Stimulated activated CD8-positive, alpha-beta memory T cell treated with anti-CD3 and anti-CD28 coated beads, Interleukin-4, amount 100 ng/mL, for 1 hour (primary cell): ENCODE measurements at regions not wholly inside any gene's neighbourhood (a gene's known extent, or its start where the extent isn't known, plus 50 kb on each side); places are given as distances from the start of the nearest gene placed in this dataset.

Experiments used
- DNase-seq, 2 donors: peaks; one replicate each; pipeline ENCODE4 v3.0.0-alpha.2; 2020; ENCODE audit warnings: low read depth in 2 of 2, low spot score in 1 of 2

DNA sequence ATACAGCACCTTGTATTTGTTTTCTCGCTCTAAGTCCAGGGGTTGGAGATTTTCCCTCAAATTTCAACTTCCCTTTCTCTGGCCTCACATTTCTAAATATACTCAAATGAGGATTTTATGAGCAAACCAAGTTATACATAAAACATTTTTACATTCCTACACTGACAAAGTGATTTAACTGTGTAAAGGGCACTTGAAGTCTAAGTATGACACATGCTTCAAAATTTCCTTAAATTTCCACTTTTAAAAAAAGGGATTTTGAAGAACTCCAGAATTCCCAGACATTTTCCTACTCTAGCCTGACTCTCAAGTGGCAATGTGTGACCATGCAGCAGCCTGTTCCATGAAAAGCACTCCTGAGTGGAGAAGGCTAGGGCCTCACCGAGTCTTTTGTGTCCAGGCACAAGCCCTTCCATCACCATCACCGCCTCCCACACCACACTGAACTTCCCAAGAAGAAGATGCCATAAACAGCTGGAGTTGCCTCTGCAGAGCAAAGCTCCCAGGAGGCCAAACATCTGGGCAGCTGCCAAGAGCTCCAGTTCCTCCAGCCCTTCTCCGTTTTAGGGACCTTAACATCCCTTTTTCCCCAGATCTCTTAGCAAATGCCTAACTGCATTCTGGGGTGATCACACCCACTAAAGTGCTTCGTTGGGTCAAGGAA is 68.9 kb downstream of the NCR2 start:
- no peak for DNase-seq

DNA sequence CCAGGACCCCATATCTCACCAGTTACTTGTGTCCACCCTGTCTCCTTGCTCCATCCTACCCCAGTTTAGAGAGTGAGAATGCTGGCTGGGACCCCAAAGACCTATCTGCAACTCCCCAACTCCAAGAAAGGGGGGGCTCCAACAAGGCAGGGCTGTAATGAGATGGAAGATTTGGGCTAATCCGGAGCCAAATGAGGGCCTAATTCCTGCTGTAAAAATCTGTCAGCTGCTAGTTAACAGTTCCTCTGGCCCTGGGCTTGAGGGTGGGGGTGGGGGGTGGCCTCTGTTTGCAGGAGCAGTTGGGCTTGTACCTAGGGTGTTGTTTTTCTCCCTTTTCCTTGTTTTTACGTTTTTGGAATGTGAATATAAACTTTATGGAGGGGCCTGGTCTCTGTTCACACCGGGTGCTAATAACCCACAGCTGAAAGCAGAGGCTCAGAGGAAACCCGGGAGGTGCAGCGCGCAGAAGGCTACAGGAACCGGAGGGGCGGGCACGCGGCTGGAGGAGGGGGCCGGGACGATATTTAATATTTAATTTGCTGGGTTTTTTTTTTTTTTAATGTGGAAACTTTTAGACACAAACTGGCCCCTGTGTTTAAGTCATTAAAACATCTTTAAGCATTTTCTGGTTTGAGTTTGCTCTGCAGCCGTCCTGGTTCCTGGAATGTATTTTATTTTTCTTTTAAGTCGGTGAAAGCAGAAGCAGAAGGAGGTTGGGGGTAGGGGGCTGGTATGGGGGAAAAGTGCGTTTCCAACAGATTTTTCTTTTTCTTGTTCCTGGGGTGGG is 70.7 kb downstream of the NCR2 start:
- no peak for DNase-seq

DNA sequence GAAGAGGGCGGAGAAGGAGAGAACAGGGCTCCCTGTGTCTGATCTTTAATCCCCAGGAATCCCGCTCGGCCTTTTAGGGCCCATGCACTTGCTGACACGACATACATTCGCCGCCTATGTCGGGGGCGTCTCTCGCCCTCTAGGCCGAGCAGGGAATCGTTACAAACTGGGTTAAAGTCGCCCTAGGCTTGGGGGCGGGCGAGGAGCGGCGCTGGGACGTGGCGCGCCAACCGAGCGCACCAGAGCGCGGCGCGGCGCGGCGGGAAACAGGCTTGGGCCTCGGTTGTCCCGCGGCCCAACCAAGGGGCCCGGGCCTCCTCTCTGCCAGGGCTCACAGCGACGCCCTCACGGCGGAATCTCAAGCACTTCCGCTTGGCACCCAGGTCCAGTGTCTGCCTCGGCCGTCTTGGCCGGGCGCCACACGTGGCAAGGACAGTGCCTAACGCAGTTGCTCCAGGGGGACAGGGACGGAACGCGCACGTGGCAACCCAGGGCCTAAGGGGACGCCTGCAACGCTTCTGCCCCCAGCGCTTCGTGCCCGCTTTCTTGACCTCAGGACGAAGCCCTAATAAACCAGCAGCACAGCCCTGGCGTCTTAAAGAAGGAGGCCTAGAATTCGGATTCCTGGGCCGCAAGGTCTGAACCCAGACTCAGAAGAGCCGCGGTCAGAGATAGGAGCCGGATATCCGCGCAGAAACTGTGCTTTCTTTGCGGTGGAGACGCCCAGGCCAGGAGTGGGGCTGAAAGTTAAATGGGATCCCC is 71.5 kb downstream of the NCR2 start:
- no peak for DNase-seq

DNA sequence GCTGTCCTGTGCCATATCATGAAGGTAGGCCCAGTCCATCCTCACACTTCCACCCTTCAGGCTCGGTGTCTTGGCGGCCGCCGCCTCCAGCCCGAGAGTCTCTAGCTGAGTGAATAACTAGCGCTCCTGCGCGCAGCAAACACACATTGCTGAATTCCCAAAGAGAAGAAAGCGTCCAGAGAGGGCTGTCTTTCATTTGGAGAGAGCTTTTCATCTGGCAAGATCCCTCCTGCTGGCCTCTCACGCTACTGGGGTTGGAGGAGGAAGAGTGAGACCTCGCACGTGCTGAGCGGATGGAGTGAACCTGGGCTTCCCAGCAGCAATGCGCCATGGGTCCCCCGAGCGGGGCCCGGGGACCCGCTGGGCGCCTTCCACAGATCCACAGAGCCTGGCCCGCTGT is 73.2 kb downstream of the NCR2 start:
- DNase-seq, result no peak

DNA sequence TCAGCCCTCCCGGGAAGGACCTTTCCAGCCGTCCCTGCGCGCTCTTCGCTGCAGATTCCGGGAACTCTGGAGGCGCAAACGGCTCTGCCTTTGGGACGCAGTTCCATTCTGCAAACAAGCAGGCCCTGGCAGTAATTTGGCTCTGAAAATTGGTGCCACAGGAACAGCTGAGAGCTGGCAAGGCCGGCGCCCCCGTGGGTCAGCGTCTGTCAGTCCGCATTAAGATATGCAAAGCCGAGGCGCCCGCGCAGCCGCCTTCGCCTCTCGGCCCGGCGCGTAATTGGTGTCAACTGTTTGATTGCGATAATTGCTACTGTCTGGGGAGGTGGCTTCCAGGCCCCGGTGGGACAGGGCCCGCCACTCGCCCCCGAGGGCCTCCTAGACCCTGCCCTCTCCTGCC is 73.6 kb downstream of the NCR2 start:
- DNase-seq, result no peak

DNA sequence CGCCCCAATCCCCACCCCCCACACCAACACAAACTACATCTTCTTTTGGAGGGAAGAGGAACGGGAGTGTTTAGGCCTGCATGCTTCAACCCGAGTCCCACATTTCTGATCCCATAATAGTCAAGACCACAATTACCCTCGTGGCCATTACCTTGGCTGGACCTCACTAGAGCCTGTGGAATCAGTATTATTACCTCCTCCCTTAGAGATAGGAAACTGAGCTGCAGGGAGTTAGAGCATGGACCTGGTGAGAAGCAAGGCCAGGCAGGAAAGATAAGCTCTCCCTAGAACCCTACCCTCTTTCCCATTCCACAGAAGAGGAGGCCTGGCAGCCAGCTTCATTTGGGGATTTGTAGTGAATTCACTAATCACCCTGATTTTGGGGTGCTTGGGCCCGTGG is 74.1 kb downstream of the NCR2 start:
- DNase-seq, result no peak

DNA sequence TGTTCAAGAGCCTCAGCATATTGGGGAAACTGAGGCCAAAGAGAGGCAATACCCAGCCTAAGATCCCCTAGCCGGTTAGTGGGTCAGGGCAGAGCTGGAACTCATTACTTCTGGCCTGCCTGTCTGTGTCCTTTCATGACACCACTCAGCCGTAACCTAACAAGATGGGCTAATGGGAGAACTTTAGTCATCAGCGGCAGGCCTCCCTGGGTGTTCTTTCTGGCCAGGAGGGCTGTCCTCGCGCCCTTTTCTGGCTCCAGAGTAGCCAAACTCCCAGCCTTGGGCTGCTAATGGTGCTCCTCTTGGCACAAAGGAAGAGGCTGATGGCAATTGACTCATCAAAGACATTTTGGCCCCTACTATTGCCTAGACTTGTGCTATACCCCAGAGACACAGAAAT is 76.6 kb downstream of the NCR2 start:
- no peak for DNase-seq

DNA sequence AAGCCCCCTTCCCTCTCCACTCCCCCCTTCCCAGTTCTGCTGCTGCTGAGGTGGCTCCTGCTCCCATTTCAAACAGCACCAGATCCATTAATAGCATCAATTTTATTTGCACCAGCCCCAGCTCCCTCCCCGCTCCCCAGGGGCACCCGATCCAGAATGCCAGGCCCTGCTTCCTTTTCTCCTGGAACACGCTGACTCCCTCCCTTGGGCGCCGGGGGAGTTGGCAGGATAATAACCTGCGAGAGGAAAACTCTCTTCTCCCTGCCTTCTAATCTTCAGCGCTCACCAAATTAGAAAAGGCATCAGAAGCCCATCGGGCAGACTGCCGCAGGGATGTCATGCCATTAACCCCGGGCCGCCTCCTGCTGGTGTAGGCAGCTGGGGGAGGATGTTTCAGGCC is 77.8 kb downstream of the NCR2 start:
- DNase-seq, result no peak

DNA sequence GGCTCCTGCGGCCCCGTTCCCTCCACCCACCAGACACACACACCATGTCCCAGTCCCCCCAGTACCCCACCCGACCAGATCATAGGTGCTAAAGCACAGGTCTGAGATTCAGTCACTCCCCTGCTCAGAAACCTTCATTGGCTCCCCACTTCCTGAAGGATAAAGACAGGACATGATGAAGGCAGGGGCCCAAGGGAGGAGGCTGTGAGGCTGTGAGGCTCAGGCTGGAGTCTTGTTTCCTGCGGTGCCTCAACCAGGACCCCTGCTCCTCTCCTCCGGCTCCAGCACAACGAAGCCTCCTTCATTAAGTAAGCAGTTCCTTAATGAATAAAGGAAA is 81.1 kb downstream of the NCR2 start:
- no peak for DNase-seq

DNA sequence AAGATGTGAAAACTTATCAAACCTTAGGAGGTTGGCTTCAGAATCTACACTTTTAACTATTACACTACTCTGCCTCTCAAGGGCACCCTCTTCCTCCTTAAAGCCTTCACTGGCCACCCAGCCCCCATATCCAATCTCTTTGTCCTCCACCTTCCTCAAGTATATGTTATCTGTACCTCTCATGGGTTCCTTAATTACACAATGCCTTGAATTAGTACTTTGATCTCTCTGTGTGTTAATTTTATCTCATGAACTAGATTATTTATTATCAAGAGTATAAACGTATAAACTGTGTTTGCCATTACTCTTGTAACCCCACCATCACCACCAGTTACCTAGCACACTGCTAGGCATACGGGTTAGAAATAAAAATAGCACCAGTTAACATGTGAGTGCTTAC is 83.3 kb downstream of the NCR2 start:
- no peak for DNase-seq

DNA sequence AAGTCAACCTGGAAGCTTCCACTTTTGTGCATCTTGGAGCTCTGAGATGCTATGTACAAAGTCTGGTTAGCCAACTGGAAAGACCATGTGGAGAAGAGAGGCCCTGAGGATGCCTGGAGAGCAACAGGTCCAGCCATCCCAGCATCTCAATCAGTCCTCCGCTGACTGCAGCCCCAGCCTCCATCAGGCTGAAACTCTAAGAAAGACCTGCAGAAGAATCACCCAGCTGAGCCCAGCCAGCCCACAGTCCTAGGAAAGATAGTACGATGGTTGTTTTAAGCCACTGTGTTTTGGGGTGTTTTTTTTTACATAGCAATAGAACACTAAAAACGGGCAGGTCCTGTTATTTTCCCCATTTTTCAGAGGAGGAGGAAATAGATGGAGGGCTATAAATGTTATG is 84.0 kb downstream of the NCR2 start:
- DNase-seq, result no peak

DNA sequence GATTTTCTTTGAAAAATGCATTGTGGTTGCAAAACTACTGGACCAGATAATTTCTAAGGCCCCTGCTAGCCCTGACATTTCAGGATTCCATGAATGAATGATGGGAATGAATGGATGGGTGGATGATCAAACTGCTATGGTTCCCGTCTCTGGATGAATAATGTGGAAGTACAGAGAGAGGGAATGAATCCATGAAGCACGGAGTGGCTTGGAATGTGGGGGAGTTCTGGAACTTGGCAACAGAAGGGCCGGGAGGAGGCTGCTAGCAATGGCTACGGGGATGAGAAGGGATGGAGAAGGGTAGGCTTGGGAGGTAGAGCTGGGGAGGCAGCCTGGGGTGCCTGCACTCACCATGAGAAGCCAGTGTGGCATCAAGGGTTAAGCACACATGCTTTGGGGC is 84.8 kb downstream of the NCR2 start:
- no peak for DNase-seq

DNA sequence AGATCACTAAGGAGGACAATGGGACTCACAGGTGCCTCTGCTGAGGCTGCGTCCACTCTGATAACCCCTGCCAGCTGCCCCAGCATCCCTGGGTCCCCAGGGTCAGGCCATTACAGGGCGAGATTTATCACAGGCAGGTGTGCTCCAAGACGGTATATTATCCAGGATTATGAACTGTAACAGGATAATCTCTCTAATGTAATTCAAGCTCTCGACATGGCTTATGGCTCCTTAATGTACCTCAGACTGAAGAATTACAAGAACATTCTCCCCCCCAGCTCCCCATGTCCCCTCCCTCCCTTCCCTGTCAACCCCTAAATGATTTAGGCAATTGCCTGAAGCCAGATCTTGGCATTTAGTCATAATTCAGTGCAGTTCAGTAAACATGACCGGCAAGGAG is 86.8 kb downstream of the NCR2 start:
- DNase-seq, result no peak

DNA sequence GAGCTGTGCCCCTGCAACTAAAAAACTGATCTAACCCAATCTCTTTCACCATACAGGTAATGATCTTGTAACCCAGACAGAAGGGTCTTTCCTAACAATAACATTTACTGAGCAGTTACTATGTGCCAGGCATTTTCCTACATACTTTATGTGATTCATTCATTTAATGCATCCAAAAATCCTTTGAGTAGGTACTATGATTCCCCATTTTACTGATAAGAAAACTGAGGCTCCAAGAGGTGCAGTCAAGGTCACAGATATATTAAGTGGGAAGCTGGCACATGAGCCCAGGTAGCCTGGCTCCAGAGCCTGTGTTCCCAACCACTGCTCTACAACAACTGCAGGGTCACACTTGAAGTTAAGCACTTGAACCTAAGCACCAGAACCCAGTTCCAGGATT is 87.6 kb downstream of the NCR2 start:
- no peak for DNase-seq

DNA sequence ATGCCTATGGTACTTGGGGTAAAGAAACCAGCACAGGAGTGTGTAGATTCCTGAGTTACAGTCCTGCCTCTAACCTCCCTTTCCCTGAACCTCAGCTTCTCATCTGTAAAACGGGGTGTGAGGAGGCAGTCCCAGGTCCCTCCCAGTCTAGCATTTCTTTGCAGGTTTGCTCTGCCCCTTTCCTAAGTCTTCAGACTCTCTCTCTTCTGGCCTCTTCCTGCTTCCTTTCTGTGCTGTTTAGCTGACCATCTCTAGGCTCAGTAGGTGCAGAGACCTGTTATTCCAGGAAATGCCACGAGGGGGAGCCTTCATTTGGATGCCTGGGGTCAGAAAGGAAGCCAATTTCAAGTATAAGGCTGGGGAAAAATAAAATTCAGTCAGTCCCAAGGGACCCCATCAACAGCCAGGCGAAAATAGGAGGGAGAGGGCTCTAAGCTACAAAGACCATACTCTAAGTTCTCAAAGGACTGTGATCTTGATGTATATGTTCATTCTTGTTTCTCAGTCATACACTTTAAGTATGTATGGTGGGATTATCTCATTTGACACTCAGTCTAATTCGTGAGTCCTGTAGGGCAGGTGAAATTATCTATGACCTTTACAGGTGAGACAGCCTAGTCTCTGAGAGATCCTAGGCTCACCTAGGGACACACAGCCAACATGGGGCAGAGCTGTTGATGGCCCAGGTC is 89.1 kb downstream of the NCR2 start:
- DNase-seq, result peak; percentile 61 to 77

DNA sequence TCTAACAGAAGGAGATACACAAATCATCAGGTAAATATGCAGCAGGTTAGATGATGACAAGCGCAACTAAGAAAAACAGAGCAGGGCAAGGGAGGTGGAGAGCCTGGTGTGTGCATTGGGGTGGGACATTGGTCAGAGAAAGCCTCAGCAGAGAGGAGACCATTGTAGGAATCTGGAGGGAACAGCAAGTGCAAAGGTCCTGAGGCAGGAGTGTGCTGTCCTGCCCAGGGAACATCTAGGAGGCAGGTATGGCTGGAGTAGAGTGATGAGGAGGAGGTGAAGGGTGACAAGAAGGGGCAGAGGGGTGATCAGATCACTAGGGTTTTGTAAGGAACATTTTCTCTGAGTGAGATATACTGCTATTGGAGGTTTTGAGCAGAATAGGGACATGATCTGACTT is 90.1 kb downstream of the NCR2 start:
- DNase-seq, result no peak

DNA sequence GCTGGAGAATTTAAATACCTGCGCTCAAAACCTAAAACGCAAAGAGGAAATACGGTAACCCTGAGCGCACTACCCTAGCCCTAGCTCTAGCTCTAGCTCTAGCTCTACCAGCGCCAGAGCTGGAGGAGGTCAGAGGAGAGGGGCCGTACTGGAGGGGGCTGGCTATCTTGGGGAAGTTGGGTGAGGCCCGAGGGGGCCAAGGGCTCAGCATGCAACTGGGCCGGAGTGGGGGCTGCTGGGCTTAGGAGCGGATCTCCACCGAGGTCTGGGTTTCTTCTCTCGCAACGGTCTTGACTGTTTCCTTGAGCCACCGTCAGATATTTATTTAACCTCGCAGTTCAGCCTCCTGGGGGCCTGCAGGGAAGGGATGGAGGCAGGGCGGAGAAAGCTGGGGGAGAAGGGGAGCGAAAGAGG is 91.0 kb downstream of the NCR2 start:
- DNase-seq, result no peak

DNA sequence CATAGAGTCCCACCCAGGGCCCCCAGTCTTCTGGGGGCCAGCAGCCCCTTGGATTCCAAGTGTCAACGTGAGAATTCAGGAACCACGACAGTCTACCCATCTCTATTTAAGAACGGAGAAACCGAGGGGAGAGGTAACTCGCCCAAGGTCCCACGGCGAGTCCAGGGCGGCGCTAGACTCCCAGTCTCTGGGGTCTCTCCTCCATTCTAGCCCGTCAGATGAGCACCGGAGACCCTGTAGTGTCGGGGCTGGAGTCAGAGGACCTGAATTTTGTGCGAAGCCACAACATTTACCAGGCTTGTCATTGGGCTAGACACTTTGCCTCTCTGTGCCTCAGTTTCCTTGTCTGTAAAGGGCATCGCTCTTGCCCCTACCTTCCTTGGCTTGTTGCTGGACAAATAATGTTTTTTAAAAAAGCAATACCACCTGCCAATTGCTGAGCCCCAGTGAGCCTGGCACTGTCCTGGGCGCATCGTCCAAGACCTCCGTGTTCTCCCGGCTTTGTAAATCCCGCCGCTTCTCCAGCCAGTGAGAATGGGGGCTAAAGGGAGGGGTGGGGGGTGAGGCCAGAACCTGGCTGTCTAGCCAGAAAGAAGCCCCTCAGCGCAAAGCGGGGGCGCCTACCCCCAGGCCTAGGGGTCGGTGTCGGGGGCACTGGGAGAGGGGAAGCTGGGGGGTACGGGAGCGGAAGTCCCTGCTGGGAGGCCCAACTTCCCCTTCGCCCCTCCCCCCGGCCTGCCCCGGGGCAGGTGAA is 91.7 kb downstream of the NCR2 start:
- DNase-seq, result no peak

DNA sequence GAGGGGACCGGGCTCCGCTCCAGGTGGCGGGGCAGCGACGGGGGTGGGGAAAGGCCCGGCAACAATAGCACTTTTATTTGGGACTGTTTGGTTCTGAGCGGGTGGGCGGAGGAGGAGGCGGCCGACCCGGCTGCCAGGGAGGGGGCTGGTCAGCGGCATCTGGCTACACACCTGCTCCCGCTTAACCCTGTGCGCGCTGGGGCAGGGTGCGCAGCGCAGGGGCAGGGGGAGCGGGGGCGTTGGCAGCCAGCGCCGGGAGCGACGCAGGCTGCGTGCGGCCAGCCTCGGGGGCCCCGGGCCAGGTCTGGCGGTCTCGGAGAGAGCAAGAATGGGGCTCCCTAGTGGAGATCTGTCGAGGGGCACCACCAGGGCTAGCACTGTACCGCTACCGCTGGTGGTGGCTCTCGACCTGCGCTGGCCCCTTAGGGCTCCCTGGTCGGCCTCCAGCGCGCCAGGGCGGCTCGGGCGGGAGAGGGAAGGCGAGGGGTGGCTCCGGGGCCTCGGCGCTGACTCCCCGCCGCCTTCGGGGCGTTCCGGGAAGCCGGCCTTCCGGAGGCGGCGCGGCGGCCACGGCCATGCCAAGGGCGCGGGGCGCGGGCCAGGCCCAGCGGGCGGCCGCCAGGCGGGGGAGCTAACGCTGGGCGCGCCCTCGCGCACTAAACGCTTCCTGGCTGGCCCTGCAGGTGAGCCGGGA is 92.4 kb downstream of the NCR2 start:
- no peak for DNase-seq

DNA sequence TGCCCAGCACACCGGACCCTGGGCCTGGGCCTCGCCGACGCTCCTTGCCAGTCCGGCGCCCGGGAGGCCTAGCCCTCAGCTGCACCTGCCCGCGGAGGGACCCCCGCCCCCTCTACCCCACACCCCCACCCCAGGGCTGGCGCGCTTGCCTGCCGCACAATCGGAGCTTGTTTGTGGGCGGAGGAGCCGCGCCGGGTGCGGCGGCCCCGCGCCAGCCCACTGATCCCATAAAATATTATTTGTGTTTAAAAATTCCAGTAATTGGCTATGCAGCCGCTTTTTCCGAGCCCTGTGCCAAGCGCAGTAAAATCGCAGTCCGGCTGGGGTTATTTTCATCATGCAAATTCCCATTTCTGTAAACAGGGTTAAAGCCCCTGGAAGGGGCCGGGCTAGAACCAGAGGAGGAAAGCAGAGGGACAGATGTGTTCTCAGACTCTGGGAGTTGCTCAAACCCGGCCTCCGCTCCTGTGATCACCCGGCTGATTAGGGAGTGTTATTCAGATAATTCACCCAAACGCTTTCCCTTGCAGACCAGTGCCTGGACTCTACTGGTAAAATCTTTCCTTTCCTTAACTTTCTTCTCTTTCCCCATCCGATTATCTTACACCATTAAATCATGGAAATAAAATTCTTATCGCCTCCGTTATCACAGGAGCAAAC is 93.1 kb downstream of the NCR2 start:
- DNase-seq, result no peak
